H9 (cell line): ENCODE measurements at regions not wholly inside any gene's neighbourhood (a gene's known extent, or its start where the extent isn't known, plus 50 kb on each side); places are given as distances from the start of the nearest gene placed in this dataset.

Experiments
- DNase-seq: peaks from one replicate; pipeline ENCODE4 v3.0.0-alpha.2; 2017
- H2AFZ ChIP-seq: one replicate; pipeline ENCODE4 v1.6.1; 2013; ENCODE audit warnings: mild to moderate bottlenecking, low read length, control low read depth, moderate library complexity
- H2AK5ac ChIP-seq: 2 replicates; pipeline ENCODE4 v1.6.1; 2013; ENCODE audit warnings: low read length, control low read depth, mixed read lengths; ENCODE audit not compliant: insufficient read length
- H2BK120ac ChIP-seq: one replicate; pipeline ENCODE4 v1.6.1; 2013; ENCODE audit warnings: low read depth, mild to moderate bottlenecking, low read length, control low read depth, inconsistent platforms; ENCODE audit not compliant: poor library complexity, severe bottlenecking
- H2BK12ac ChIP-seq: 2 replicates; pipeline ENCODE4 v1.6.1; 2013; ENCODE audit warnings: low read length, control low read depth, mixed read lengths, low read depth; ENCODE audit not compliant: insufficient read length
- H2BK15ac ChIP-seq: 2 replicates; pipeline ENCODE4 v1.6.1; 2013; ENCODE audit warnings: low read depth, low read length, control low read depth
- H2BK20ac ChIP-seq: one replicate; pipeline ENCODE4 v1.6.1; 2013; ENCODE audit warnings: low read depth, mild to moderate bottlenecking, low read length, control low read depth, inconsistent platforms; ENCODE audit not compliant: poor library complexity, severe bottlenecking
- H2BK5ac ChIP-seq: 2 replicates; pipeline ENCODE4 v1.6.1; 2013; ENCODE audit warnings: low read length, control low read depth, mixed read lengths; ENCODE audit not compliant: insufficient read length
- H3K14ac ChIP-seq: 2 replicates; pipeline ENCODE4 v1.6.1; 2013; ENCODE audit warnings: low read length, control low read depth; ENCODE audit not compliant: insufficient read depth
- H3K18ac ChIP-seq: 2 replicates; pipeline ENCODE4 v1.6.1; 2013; ENCODE audit warnings: low read depth, mild to moderate bottlenecking, mixed read lengths, low read length, control low read depth; ENCODE audit not compliant: insufficient read length
- H3K23ac ChIP-seq: 2 replicates; pipeline ENCODE4 v1.6.1; 2013; ENCODE audit warnings: low read length, control low read depth, mixed read lengths, low read depth; ENCODE audit not compliant: insufficient read length
- H3K23me2 ChIP-seq: 2 replicates; pipeline ENCODE4 v1.6.1; 2013; ENCODE audit warnings: low read depth, mild to moderate bottlenecking, mixed read lengths, low read length, control low read depth; ENCODE audit not compliant: insufficient read length, poor library complexity, severe bottlenecking
- H3K27ac ChIP-seq: 2 replicates; pipeline ENCODE4 v1.5.1; 2013; ENCODE audit warnings: low read length, control low read depth, mixed read lengths, low read depth; ENCODE audit not compliant: insufficient read length
- H3K27me3 ChIP-seq: 2 replicates; pipeline ENCODE4 v1.6.1; 2013; ENCODE audit warnings: low read length, control low read depth, inconsistent platforms; ENCODE audit not compliant: insufficient read depth
- H3K4ac ChIP-seq: 2 replicates; pipeline ENCODE4 v1.6.1; 2013; ENCODE audit warnings: low read depth, mild to moderate bottlenecking, control low read depth, inconsistent platforms, low read length, moderate library complexity
- H3K4me1 ChIP-seq: 2 replicates; pipeline ENCODE4 v1.6.1; 2013; ENCODE audit warnings: low read length, control low read depth, inconsistent platforms; ENCODE audit not compliant: insufficient read depth
- H3K4me2 ChIP-seq: 2 replicates; pipeline ENCODE4 v1.6.1; 2013; ENCODE audit warnings: low read length, control low read depth, mixed read lengths; ENCODE audit not compliant: insufficient read length, insufficient read depth
- H3K56ac ChIP-seq: 2 replicates; pipeline ENCODE4 v1.6.1; 2013; ENCODE audit warnings: low read depth, mild to moderate bottlenecking, mixed read lengths, low read length, control low read depth; ENCODE audit not compliant: insufficient read length
- H3K79me1 ChIP-seq: 2 replicates; pipeline ENCODE4 v1.6.1; 2013; ENCODE audit warnings: low read depth, mild to moderate bottlenecking, moderate library complexity, low read length, control low read depth, inconsistent platforms; ENCODE audit not compliant: insufficient read depth, poor library complexity, severe bottlenecking
- H3K79me2 ChIP-seq: 2 replicates; pipeline ENCODE4 v1.6.1; 2013; ENCODE audit warnings: low read length, control low read depth, inconsistent platforms; ENCODE audit not compliant: insufficient read depth
- H3K9ac ChIP-seq: 2 replicates; pipeline ENCODE4 v1.6.1; 2013; ENCODE audit warnings: low read length, control low read depth, mixed read lengths; ENCODE audit not compliant: insufficient read length; ENCODE audit errors: extremely low read depth
- H3K9me3 ChIP-seq: one replicate; pipeline ENCODE4 v1.6.1; 2013; ENCODE audit warnings: low read depth, low read length, inconsistent platforms; ENCODE audit not compliant: control insufficient read depth
- H3T11ph ChIP-seq: one replicate; pipeline ENCODE4 v1.6.1; 2013; ENCODE audit warnings: mild to moderate bottlenecking, low read length, control low read depth, inconsistent platforms
- H4K20me1 ChIP-seq: one replicate; pipeline ENCODE4 v1.6.1; 2013; ENCODE audit not compliant: control insufficient read depth, insufficient read length, insufficient read depth
- H4K5ac ChIP-seq: 2 replicates; pipeline ENCODE4 v1.6.1; 2013; ENCODE audit warnings: low read depth, mild to moderate bottlenecking, mixed read lengths, low read length, control low read depth; ENCODE audit not compliant: insufficient read length
- H4K8ac ChIP-seq: replicated peaks from 2 replicates; pipeline ENCODE4 v1.6.1; 2013; ENCODE audit warnings: low read length, control low read depth, mixed read lengths, low read depth; ENCODE audit not compliant: insufficient read length
- H4K91ac ChIP-seq: 2 replicates; pipeline ENCODE4 v1.6.1; 2013; ENCODE audit warnings: low read depth, mild to moderate bottlenecking, moderate library complexity, mixed read lengths, low read length, control low read depth; ENCODE audit not compliant: insufficient read length
- H3K27ac Mint-ChIP-seq, 3 experiments: 2 replicates in 2 of 3; 3 replicates in 1 of 3; pipeline ENCODE4 v1.8.0; 2020 to 2021; ENCODE audit warnings: mixed read lengths in 3 of 3, mild to moderate bottlenecking in 1 of 3, moderate library complexity in 1 of 3
- H3K27me3 Mint-ChIP-seq: 2 replicates; pipeline ENCODE4 v1.8.0; 2021; ENCODE audit warnings: low read depth, mild to moderate bottlenecking, moderate library complexity, mixed read lengths
- H3K36me3 Mint-ChIP-seq, 3 experiments: 2 replicates in 2 of 3; 3 replicates in 1 of 3; pipeline ENCODE4 v1.8.0; 2020 to 2021; ENCODE audit warnings: low read depth in 3 of 3, mixed read lengths in 3 of 3; ENCODE audit not compliant: insufficient read depth in 1 of 3
- H3K4me1 Mint-ChIP-seq, 2 experiments: 2 replicates each; pipeline ENCODE4 v1.8.0; 2020; ENCODE audit warnings: mixed read lengths in 2 of 2
- H3K4me3 Mint-ChIP-seq, 2 experiments: 2 replicates in 1 of 2; 3 replicates in 1 of 2; pipeline ENCODE4 v1.8.0; 2020 to 2021; ENCODE audit warnings: mild to moderate bottlenecking in 2 of 2, mixed read lengths in 2 of 2, moderate library complexity in 1 of 2
- H3K9me3 Mint-ChIP-seq, 2 experiments: 2 replicates in 1 of 2; 3 replicates in 1 of 2; pipeline ENCODE4 v1.8.0; 2020; ENCODE audit warnings: mild to moderate bottlenecking in 2 of 2, mixed read lengths in 2 of 2, moderate library complexity in 1 of 2
- WGBS: extraction: QIAGEN DNeasy Blood & Tissue Kit; methylation state at CpG from one replicate; pipeline ENCODE4 v1.1.7; 2013; ENCODE audit warnings: missing lambda C conversion rate, low lambda C conversion rate, mixed read lengths; ENCODE audit not compliant: insufficient read length; ENCODE audit errors: extremely low coverage; 5-methylcytosine and 5-hydroxymethylcytosine counted together
- TF ChIP-seq, protein P1 (sequence below): fragments of 200-600 bp; sonication (generic); conservative IDR thresholded peaks from 3 replicates; pipeline ENCODE4 v1.8.0; 2021; ENCODE audit warnings: antibody characterized with exemption, mild to moderate bottlenecking

GRCh38 chr9:91094324-91095088 lies 267.2 kb downstream of the AUH start:
- Mint-ChIP-seq H3K27ac (no peak overlapping the region), H3K9me3 (peaks cover 8% of the 10 kb centered on the region in 2 experiments), H3K4me1 (peaks cover 5% of the 10 kb centered on the region in 2 experiments; a peak in 3 of 4 replicates), H3K27me3 (no peaks in the 10 kb centered on the region; the same call in 1 of the 2 replicates), H3K4me3 (no peak overlapping the region), H3K36me3 (no peaks in the 10 kb centered on the region; a peak in 2 of 7 replicates)
- Histone ChIP-seq H4K20me1 (no peaks in the 10 kb centered on the region), H4K8ac (no peak overlapping the region), H3K23me2 (no peaks in the 10 kb centered on the region), H3T11ph (no peak overlapping the region), H2AFZ (no peak overlapping the region), H3K4me1 (no peaks in the 10 kb centered on the region), H3K9me3 (no peaks in the 10 kb centered on the region), H3K14ac (no peak overlapping the region), H2BK120ac (no peak overlapping the region), H2AK5ac (no peak overlapping the region), H4K5ac (no peak overlapping the region), H3K27me3 (no peaks in the 10 kb centered on the region), H2BK12ac (no peak overlapping the region), H2BK20ac (no peak overlapping the region), H3K79me1 (no peaks in the 10 kb centered on the region), H3K27ac (no peak overlapping the region), H3K9ac (no peak overlapping the region), H2BK5ac (no peak overlapping the region), H3K18ac (no peak overlapping the region), H4K91ac (no peak overlapping the region), H3K56ac (no peak overlapping the region), H2BK15ac (no peak overlapping the region), H3K23ac (no peak overlapping the region), H3K79me2 (no peaks in the 10 kb centered on the region), H3K4ac (no peak overlapping the region), H3K4me2 (no peak overlapping the region)
- DNase-seq, result no peak
- no CpG with 5 or more reads among the region's 1 CpG for WGBS
- TF ChIP-seq, protein P1, sequence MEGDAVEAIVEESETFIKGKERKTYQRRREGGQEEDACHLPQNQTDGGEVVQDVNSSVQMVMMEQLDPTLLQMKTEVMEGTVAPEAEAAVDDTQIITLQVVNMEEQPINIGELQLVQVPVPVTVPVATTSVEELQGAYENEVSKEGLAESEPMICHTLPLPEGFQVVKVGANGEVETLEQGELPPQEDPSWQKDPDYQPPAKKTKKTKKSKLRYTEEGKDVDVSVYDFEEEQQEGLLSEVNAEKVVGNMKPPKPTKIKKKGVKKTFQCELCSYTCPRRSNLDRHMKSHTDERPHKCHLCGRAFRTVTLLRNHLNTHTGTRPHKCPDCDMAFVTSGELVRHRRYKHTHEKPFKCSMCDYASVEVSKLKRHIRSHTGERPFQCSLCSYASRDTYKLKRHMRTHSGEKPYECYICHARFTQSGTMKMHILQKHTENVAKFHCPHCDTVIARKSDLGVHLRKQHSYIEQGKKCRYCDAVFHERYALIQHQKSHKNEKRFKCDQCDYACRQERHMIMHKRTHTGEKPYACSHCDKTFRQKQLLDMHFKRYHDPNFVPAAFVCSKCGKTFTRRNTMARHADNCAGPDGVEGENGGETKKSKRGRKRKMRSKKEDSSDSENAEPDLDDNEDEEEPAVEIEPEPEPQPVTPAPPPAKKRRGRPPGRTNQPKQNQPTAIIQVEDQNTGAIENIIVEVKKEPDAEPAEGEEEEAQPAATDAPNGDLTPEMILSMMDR, result no peak
